GM19025 (cell line): ENCODE measurements at regions not wholly inside any gene's neighbourhood (a gene's known extent, or its start where the extent isn't known, plus 50 kb on each side); places are given as distances from the start of the nearest gene placed in this dataset.
A peak's percentile ranks its signal among the peaks of the same experiment; 100 is the strongest.

Source experiments
- ATAC-seq: cut with Tn5 transposase; IDR thresholded peaks from one replicate; pipeline ENCODE4 v1.9.1; 2021; ENCODE audit warnings: mild to moderate bottlenecking, low read depth, moderate library complexity; ENCODE audit not compliant: unreplicated experiment

DNA sequence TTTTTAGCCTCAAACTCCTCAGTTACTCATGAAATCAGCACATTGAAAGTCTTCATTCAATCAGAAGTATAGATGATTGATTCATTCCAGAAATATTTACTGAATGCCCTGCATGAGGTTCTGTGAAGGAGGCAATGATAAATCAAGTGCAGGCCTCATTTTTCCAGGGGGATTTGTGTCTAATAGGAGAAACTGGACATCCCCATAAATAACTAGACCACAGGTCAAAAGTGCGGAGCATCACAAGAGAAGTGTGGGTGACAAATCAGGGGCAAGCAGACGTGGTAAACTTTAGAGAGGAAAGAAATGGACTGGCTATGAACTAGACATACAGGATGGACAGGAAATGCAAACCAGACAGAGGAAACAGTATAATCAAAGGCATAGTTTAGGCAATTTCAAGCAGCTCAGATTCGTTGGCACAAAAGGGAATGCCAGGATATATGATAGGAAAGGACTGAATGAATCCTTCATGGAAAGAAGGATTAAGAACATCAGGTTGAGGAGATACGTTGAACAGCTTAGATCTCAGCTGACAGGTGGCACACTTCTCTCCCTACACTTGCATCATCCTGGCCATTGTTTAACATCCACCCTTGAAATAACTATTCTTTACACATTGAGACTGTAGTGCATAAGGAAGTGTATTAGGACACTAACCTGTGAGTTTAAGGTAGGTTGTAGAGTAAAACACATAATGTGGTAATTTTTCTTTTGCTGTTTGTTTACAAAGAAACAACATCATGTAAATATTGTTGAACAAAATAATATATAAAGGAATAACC, 69.6 kb upstream of the RASGEF1B start:
- ATAC-seq: no peak

DNA sequence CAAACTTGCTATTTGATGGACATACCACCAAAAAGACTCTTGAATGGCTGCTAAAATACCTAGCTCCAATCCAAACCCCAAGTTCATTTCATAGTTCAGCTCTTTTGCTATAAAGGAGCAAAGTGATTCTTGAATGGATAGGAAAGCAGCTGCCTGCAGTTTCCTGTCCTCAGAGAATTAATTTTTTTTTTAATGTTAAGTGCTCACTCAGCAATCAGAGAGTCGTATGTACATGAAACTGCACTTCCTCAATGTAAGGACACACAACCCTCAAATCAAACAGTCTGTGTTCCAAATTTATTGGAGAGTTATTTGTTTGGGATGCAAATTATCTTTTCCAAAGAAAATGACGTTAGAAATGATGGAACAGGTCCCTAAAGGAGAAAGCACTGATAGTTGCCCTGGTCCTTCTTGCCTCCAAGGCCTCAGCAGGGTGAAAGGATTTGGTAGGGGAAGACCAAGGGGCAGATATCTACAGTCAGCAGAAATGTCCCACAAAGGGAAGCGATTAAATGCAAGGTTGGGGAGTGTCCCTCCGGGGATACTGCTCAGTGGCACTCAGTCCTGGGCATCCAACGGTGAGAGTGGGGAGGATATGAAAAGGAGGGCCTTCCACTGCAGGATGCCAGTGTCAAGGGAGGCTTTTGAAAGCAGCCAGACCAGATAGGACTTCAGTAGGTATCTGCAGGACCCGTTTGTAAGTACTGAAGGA, 67.2 kb upstream of the RASGEF1B start:
- ATAC-seq: no peak

DNA sequence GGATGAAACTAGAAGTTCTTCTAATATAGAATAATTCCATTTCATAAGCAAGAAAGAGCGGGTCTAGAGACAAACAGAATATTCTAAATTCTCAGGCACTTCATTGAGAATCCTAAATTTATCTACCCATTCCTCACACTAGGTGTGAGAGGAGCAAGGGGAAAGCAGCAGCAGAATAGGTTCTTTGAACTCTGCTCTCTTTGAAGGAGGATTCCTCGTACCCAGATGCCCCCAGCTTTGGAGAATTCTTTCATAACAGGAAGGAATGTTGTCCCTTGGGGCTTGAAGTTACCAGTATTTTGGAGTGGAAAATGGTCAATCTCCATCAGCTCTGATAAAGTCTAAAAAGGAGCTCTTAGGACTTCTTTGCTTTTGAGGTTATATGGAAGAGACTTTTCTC, 59.7 kb upstream of the RASGEF1B start:
- ATAC-seq: no peak

DNA sequence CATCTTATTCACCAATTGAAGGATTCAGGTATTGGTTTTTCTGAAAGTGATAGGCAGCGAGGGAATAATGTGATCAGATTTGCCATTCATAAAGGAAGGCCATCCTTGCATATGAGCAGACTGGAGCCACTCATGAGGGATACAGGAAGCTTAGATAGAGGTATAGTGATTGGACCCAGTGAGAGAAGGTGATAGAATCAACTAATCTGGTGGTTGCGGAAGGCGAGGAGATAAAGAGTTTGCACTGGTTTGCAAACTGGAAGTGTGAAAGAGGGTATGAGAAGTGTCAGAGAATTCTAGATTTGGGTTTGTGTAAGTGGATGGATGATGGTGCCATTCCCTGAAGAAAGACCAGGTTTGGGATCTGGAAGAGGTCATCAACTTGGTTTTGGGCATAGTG, 57.3 kb upstream of the RASGEF1B start:
- ATAC-seq: no peak

DNA sequence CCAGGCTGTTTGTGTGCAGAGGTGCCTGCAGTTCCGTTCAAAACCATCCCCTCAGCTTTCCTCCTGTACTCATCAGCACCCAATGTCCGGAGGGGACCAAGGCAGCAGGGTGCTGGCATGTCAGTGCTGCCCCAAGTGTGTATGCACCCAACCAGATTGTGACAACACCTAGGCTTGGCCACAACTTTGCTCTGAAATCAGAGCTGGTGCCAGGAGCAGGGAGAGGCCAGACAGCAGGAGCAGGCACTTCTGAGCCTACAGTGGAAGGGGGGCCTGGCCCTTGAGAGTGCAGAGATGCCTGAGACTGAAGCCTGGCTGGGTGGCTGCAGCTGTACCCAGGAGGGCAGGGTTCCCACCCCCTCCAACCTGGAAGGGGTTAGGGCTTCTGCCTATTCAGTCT, 56.5 kb upstream of the RASGEF1B start:
- no peak for ATAC-seq

DNA sequence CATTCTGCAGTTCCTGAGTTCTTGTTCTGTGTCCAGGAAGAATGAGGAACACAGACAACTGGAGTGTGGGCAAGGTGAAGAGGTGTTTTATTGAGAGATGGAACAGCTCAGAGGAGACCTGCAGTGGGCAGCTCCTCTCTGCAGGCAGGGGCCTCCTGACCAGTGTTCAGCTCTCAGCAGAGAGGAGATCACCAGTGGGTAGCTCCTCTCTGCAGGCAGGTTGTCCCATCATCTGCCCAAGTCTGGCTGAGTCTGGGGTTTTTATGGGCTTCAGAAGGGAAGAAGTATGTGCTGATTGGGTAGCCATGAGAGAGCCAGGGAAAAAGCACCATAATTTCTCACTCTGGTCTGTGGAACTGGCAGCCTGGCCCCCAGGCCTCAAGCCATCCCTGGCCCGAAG, 56.0 kb upstream of the RASGEF1B start:
- ATAC-seq: no peak

DNA sequence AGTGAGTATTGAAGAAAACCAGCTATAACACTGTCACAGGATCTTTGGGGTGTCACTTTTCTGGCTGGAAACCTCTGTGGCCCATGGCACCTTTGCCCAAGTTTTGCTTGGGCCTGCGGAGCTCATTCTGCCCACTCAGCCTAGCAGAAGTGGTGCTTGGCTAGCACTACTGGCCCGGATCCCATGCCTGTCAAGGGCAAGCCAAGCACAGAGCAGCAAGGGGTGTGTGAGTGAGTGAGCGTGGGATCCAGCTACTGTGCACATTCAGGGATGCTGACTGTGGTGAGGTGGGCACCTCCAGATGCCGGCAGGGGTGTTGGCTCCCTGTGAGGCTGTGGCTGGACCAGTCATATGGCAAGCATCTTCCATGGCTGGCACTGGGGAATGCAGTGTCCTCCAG, 55.4 kb upstream of the RASGEF1B start:
- no peak for ATAC-seq

DNA sequence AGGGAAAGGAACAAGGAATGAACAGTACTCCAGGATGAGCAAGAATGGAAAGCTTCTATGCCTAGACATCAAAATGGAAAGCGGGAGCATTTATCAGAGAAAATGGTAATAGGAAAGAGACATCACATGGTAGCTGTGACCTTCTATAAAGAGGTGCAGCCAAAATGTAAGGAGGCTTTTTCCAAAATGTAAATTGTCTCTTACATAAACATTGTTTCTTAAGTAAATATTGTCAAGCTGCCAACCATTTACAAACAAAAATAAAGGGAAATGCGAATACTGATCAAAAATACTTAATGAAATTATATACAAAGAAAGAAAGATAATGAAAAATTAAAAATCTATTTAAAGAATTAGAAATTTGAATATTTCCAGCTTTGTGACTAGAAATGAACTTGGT, 55.0 kb upstream of the RASGEF1B start:
- no peak for ATAC-seq

DNA sequence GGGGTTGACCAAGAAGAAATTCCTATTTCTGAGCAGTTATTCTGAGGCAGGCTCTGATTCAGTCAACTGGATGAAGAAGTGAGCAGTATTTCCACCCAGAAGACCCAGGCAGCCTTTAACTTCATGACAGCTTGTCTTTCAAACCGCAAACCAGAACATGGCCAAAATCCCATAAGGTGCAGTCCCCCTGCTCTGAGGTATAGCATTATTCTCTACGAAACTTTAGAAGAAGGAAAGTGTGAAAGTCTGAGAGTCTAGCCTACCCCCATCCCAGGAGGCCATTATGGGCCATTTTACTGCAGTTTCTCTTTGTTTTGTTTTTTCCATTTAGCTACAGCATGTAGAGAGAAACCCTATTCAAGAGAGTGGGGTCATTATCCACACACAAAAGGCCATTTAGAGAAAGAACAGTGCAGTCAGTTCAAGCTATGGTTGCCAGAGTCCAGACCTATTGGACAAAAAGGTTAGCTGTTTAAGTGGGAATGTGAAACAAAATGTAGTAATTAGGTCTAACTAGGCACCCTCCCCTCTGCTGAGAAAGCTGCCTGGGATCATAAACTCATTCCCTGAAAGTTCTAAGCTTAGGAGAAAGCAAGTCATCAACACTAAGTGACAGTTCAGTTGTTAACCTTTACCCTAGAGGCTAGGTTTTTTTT, 52.1 kb upstream of the RASGEF1B start:
- ATAC-seq: peak; percentile 72

DNA sequence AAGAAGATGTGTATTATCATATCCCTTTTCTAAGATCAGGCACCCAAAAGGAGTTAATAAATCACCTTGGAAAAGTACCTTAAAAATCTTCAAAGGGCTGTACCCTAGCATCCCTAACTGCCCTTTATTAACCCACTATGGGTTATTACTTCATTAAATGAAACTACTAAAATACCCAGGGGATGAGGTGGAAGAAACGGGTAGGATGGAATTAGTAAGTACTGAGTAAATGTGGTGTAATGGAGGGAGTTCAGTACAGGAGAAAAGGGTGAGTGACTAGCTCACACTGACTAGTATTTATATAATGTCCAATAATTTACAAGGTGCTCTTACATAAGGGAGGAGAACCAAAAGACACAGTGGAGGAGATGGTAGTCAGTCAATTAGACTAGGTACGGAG, 51.0 kb upstream of the RASGEF1B start:
- ATAC-seq: no peak

DNA sequence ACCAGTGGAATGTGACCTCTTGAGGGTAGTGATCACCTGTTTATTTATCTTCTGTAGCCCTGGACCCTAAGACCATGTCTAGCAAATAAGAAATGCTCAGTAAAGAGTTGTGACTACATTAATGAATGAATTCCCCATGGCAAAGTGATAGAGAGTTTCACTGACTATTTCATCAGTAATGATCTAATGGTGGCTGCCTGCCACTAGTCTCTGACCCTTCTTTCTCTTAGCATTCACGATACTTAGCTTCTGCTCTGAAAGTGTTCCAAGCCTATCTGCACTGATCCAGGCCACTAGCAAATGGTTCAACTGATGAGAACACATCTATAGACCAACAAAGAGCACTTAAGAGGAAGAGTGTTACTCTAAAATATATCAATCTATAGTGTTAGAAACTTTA, 50.0 kb upstream of the RASGEF1B start:
- no peak for ATAC-seq
